ENCODE measurements at regions not wholly inside any gene's neighbourhood (a gene's known extent, or its start where the extent isn't known, plus 50 kb on each side); places are given as distances from the start of the nearest gene placed in this dataset.
A peak's percentile ranks its signal among the peaks of the same experiment; 100 is the strongest.

GRCh38 chr9:73030370-73031030 lies 77.6 kb upstream of the ALDH1A1 start:
- ChIA-PET CTCF (interaction anchor here (0.6 to 3.1 kb wide), 3 partner anchors 8 to 174 kb away, joined by 3 to 9 read pairs (median 3); no protein-coding TSS in a partner anchor), POLR2A (no interaction called here)
- H3K4me3 ChIP-seq (ENCODE audit: low read depth, low read length): no peak overlapping the region
- no peak for TF ChIP-seq CTCF (IDR thresholded peaks at IDR 0.05; ENCODE audit: insufficient read depth, low read length, missing control alignments)
- DNase-seq (ENCODE audit: low read depth, low spot score): no peak

- ChIA-PET CTCF (interaction anchor here (1.3 kb wide), 1 partner anchor 69 kb away, joined by 3 read pairs; no protein-coding TSS in a partner anchor), POLR2A (no interaction called here)
Measured at GRCh38 chr9:73029346-73029745, 76.5 kb upstream of the ALDH1A1 start.

GRCh38 chr9:73026375-73026774 lies 73.5 kb upstream of the ALDH1A1 start:
- no peak overlapping the region for H3K4me3 ChIP-seq (ENCODE audit: low read depth, low read length)
- no peak for DNase-seq (ENCODE audit: low read depth, low spot score)
- ChIA-PET CTCF (interaction anchor here (1.1 kb wide), 1 partner anchor 169 kb away, joined by 3 read pairs; no protein-coding TSS in a partner anchor), POLR2A (no interaction called here)
- no peak for TF ChIP-seq CTCF (IDR thresholded peaks at IDR 0.05; ENCODE audit: insufficient read depth, low read length, missing control alignments)

More at GRCh38 chr9:73029346-73029745, 76.5 kb upstream of the ALDH1A1 start:
- no peak for DNase-seq (ENCODE audit: low read depth, low spot score)
- no peak for TF ChIP-seq CTCF (IDR thresholded peaks at IDR 0.05; ENCODE audit: insufficient read depth, low read length, missing control alignments)
- no peak overlapping the region for H3K4me3 ChIP-seq (ENCODE audit: low read depth, low read length)

GRCh38 chr9:73024601-73025034 lies 71.8 kb upstream of the ALDH1A1 start:
- no peak overlapping the region for H3K4me3 ChIP-seq (ENCODE audit: low read depth, low read length)
- DNase-seq (ENCODE audit: low read depth, low spot score): no peak
- POLR2A ChIA-PET: no interaction called here
- no peak for TF ChIP-seq CTCF (IDR thresholded peaks at IDR 0.05; ENCODE audit: insufficient read depth, low read length, missing control alignments)
- CTCF ChIA-PET: no interaction called here

GRCh38 chr9:73023025-73023541 lies 70.2 kb upstream of the ALDH1A1 start:
- DNase-seq (ENCODE audit: low read depth, low spot score): peak; percentile 9
- TF ChIP-seq CTCF (IDR thresholded peaks at IDR 0.05; ENCODE audit: insufficient read depth, low read length, missing control alignments): peak; percentile 75
- CTCF ChIA-PET: interaction anchor here (0.8 to 3.9 kb wide), 32 partner anchors 8 to 743 kb away, joined by 3 to 64 read pairs (median 4); no protein-coding TSS in a partner anchor
- no peak overlapping the region for H3K4me3 ChIP-seq (ENCODE audit: low read depth, low read length)
- POLR2A ChIA-PET: interaction anchor here (0.7 kb wide), 1 partner anchor 72 kb away, joined by 3 read pairs; no protein-coding TSS in a partner anchor

- no peak for TF ChIP-seq CTCF (IDR thresholded peaks at IDR 0.05; ENCODE audit: insufficient read depth, low read length, missing control alignments)
- CTCF ChIA-PET: interaction anchor here (0.7 to 3.9 kb wide), 32 partner anchors 8 to 742 kb away, joined by 3 to 64 read pairs (median 4); no protein-coding TSS in a partner anchor
- no peak for DNase-seq (ENCODE audit: low read depth, low spot score)
- H3K4me3 ChIP-seq (ENCODE audit: low read depth, low read length): no peak overlapping the region
- POLR2A ChIA-PET: no interaction called here
Measured at GRCh38 chr9:73022353-73022752, 69.5 kb upstream of the ALDH1A1 start.
